IMR-90 (cell line): ENCODE measurements at regions not wholly inside any gene's neighbourhood (a gene's known extent, or its start where the extent isn't known, plus 50 kb on each side); places are given as distances from the start of the nearest gene placed in this dataset.

Source experiments
- ATAC-seq: fragments of 200-7000 bp; cut with Tn5 transposase; 2 replicates; pipeline ENCODE4 v1.9.1; 2020; ENCODE audit warnings: low read depth, mild to moderate bottlenecking, moderate library complexity
- BruUV-seq: library from RNA; stranded (reverse); fragments of 400-500 nt; replicated peaks from 2 replicates; lab custom pipeline; 2021; lab: Mats Ljungman, UMichigan
- CTCF ChIA-PET: fragments of 300-600 bp; formaldehyde crosslinking; extraction: SDS; loops from one replicate; lab custom pipeline; 2021; ENCODE audit warnings: antibody characterized with exemption; lab: Yijun Ruan, JAX
- POLR2A ChIA-PET: fragments of 300-600 bp; sonication (Branson Sonifier 250); formaldehyde crosslinking; loops from one replicate; lab custom pipeline; 2022; ENCODE audit warnings: antibody characterized with exemption; ENCODE audit not compliant: unreplicated experiment; lab: Charles Lee
- DNase-seq: peaks from one replicate; pipeline ENCODE4 v3.0.0; 2013
- H2AFZ ChIP-seq: replicated peaks from 2 replicates; pipeline ENCODE3; 2013; ENCODE audit warnings: low read length, mild to moderate bottlenecking; ENCODE audit not compliant: poor library complexity
- H2AK5ac ChIP-seq: 2 replicates; pipeline ENCODE4 v1.6.1; 2013; ENCODE audit warnings: low read depth, low read length, inconsistent platforms
- H2AK9ac ChIP-seq: replicated peaks from 2 replicates; pipeline ENCODE3; 2013; ENCODE audit warnings: mild to moderate bottlenecking, low read depth, low read length, moderate library complexity; ENCODE audit not compliant: poor library complexity
- H2BK120ac ChIP-seq: 2 replicates; pipeline ENCODE4 v1.6.1; 2013; ENCODE audit warnings: low read depth, low read length, inconsistent platforms
- H2BK15ac ChIP-seq: 3 replicates; pipeline ENCODE4 v1.6.1; 2013; ENCODE audit warnings: low read depth, low read length, inconsistent platforms
- H2BK20ac ChIP-seq: 2 replicates; pipeline ENCODE4 v1.6.1; 2013; ENCODE audit warnings: low read depth, mild to moderate bottlenecking, inconsistent platforms, low read length, moderate library complexity
- H2BK5ac ChIP-seq: 2 replicates; pipeline ENCODE4 v1.6.1; 2013; ENCODE audit warnings: mild to moderate bottlenecking, low read depth, low read length, inconsistent platforms; ENCODE audit not compliant: poor library complexity, severe bottlenecking
- H3K14ac ChIP-seq: replicated peaks from 2 replicates; pipeline ENCODE4 v1.6.1; 2013; ENCODE audit warnings: low read depth, low read length, inconsistent platforms
- H3K18ac ChIP-seq: 2 replicates; pipeline ENCODE4 v1.6.1; 2013; ENCODE audit warnings: low read depth, low read length, control low read depth
- H3K23ac ChIP-seq: 2 replicates; pipeline ENCODE4 v1.6.1; 2013; ENCODE audit warnings: low read depth, low read length, inconsistent platforms
- H3K27ac ChIP-seq: 2 replicates; pipeline ENCODE4 v1.5.1; 2013; ENCODE audit warnings: mild to moderate bottlenecking, control low read depth, low read length; ENCODE audit not compliant: insufficient read depth
- H3K27me3 ChIP-seq: 2 replicates; pipeline ENCODE4 v1.6.1; 2013; ENCODE audit warnings: low read length; ENCODE audit not compliant: control insufficient read depth, insufficient read depth
- H3K36me3 ChIP-seq: 2 replicates; pipeline ENCODE4 v1.6.1; 2013; ENCODE audit warnings: low read length, mixed read lengths; ENCODE audit not compliant: control insufficient read depth, insufficient read depth
- H3K4ac ChIP-seq: 2 replicates; pipeline ENCODE4 v1.6.1; 2013; ENCODE audit warnings: low read depth, low read length, inconsistent platforms
- H3K4me1 ChIP-seq: 2 replicates; pipeline ENCODE4 v1.6.1; 2013; ENCODE audit warnings: low read length, mixed read lengths; ENCODE audit not compliant: control insufficient read depth, insufficient read depth
- H3K4me2 ChIP-seq: 2 replicates; pipeline ENCODE4 v1.6.1; 2013; ENCODE audit warnings: low read depth, mild to moderate bottlenecking, control low read depth, low read length, moderate library complexity
- H3K4me3 ChIP-seq: 2 replicates; pipeline ENCODE4 v1.5.1; 2013; ENCODE audit warnings: low read depth, mild to moderate bottlenecking, control low read depth, low read length, moderate library complexity; ENCODE audit not compliant: insufficient read depth
- H3K56ac ChIP-seq: 2 replicates; pipeline ENCODE4 v1.6.1; 2013; ENCODE audit warnings: low read length, inconsistent platforms; ENCODE audit not compliant: insufficient read depth; ENCODE audit errors: extremely low read depth
- H3K79me1 ChIP-seq, 2 experiments: 2 replicates each; pipeline ENCODE4 v1.6.1; 2013; ENCODE audit warnings: low read length in 2 of 2, inconsistent platforms in 1 of 2, low read depth in 1 of 2
- H3K9ac ChIP-seq: 2 replicates; pipeline ENCODE4 v1.6.1; 2013; ENCODE audit warnings: low read depth, low read length, control low read depth
- H3K9me1 ChIP-seq: 2 replicates; pipeline ENCODE4 v1.6.1; 2013; ENCODE audit warnings: low read length, inconsistent platforms; ENCODE audit not compliant: insufficient read depth
- H3K9me3 ChIP-seq: 2 replicates; pipeline ENCODE4 v1.6.1; 2013; ENCODE audit warnings: low read length; ENCODE audit not compliant: control insufficient read depth, insufficient read depth
- H4K20me1 ChIP-seq: 2 replicates; pipeline ENCODE4 v1.6.1; 2013; ENCODE audit warnings: low read length, inconsistent platforms; ENCODE audit not compliant: insufficient read depth
- H4K5ac ChIP-seq: 2 replicates; pipeline ENCODE4 v1.6.1; 2013; ENCODE audit warnings: mild to moderate bottlenecking, low read depth, low read length, control low read depth
- H4K8ac ChIP-seq, 2 experiments: 2 replicates each; pipeline ENCODE4 v1.6.1; 2013; ENCODE audit warnings: low read depth in 2 of 2, low read length in 2 of 2, control low read depth in 1 of 2, inconsistent platforms in 1 of 2
- H4K91ac ChIP-seq: 2 replicates; pipeline ENCODE4 v1.6.1; 2013; ENCODE audit warnings: low read depth, low read length, inconsistent platforms; ENCODE audit not compliant: insufficient read depth
- MAFK ChIP-seq: IDR thresholded peaks from 2 replicates; pipeline ENCODE4 v1.6.1; 2012; ENCODE audit warnings: low read depth, low read length, improper control_type of control experiment
- WGBS, 2 experiments: methylation state at CpG; one replicate each; pipeline versions ENCODE4 v1.1.5 to v1.1.7; 2013; ENCODE audit warnings: missing lambda C conversion rate in 2 of 2; ENCODE audit not compliant: insufficient read length in 1 of 2; ENCODE audit errors: extremely low coverage in 2 of 2; 5-methylcytosine and 5-hydroxymethylcytosine counted together
- dilution Hi-C: fragments of 300-500 bp; cut with HindIII; formaldehyde crosslinking; loops from one replicate; pipeline ENCODE4 v1.14.3; 2018; ENCODE audit warnings: low sequenced_read_pairs; ENCODE audit not compliant: unreplicated experiment
- in situ Hi-C: fragments of 300-500 bp; cut with MboI; formaldehyde crosslinking; loops from 3 replicates; pipeline ENCODE4 v1.14.3; 2019; ENCODE audit warnings: low sequenced_read_pairs, inconsistent platforms, mixed read lengths
- intact Hi-C: fragments of 100-400 bp; cut with micrococcal nuclease; formaldehyde crosslinking; loops from 2 replicates; pipeline ENCODE4 v1.10.0; 2022
- TF ChIP-seq, protein P1 (sequence below): fragments of 150-350 bp; IDR thresholded peaks from 2 replicates; pipeline ENCODE4 v1.6.1; 2017; ENCODE audit warnings: mild to moderate bottlenecking, antibody characterized with exemption, low read length, low read depth

DNA sequence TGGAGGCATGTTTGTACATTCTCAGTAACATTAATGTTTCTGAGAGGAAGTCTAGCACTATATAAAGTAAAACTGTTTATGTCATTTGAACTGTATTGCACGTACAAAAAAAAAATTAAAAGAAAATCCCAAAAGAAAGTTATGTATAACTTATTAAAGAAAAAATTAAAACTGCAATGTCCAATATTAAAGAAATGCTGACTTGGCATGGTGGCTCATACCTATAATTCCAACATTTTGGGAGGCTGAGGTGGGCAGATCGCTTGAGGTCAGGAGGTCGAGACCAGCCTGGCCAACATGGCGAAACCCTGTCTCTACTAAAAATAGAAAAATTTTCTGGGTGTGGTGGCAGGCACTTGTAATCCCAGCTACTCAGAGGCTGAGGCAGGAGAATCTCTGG lies 178.7 kb upstream of the VIPR2 start:
- no peak overlapping the region for H2BK5ac ChIP-seq
- no peak overlapping the region for H3K23ac ChIP-seq
- no CpG with 5 or more reads among the region's 4 CpGs for WGBS, 2 experiments
- no peak overlapping the region for H3K56ac ChIP-seq
- no peaks in the 10 kb centered on the region for H3K9me1 ChIP-seq
- DNase-seq (no peak), ATAC-seq (no peak)
- POLR2A ChIA-PET = no interaction called here
- dilution Hi-C loops = no loop called here
- no peak overlapping the region for H2BK120ac ChIP-seq
- no peak overlapping the region for H2AK9ac ChIP-seq
- H3K4me2 ChIP-seq = no peak overlapping the region
- no peak overlapping the region for H2AK5ac ChIP-seq
- H4K20me1 ChIP-seq = no peaks in the 10 kb centered on the region
- H3K79me1 ChIP-seq = no peaks in the 10 kb centered on the region
- no peak overlapping the region for H4K8ac ChIP-seq
- BruUV-seq = no TSS peak
- H2BK20ac ChIP-seq = no peak overlapping the region
- no peak overlapping the region for H3K4ac ChIP-seq
- H4K5ac ChIP-seq = no peak overlapping the region
- H2AFZ ChIP-seq = no peak overlapping the region
- H3K14ac ChIP-seq = no peak overlapping the region
- in situ Hi-C loops = no loop called here
- peak; percentile 79 for TF ChIP-seq MAFK
- TF ChIP-seq, protein P1, sequence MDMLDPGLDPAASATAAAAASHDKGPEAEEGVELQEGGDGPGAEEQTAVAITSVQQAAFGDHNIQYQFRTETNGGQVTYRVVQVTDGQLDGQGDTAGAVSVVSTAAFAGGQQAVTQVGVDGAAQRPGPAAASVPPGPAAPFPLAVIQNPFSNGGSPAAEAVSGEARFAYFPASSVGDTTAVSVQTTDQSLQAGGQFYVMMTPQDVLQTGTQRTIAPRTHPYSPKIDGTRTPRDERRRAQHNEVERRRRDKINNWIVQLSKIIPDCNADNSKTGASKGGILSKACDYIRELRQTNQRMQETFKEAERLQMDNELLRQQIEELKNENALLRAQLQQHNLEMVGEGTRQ = no peak
- H3K4me1 ChIP-seq = no peaks in the 10 kb centered on the region
- H3K27ac ChIP-seq = no peak overlapping the region
- intact Hi-C loops = no loop called here
- CTCF ChIA-PET = no interaction called here
- H3K9ac ChIP-seq = no peak overlapping the region
- no peaks in the 10 kb centered on the region for H3K36me3 ChIP-seq
- no peak overlapping the region for H4K91ac ChIP-seq
- peaks cover 16% of the 10 kb centered on the region for H3K9me3 ChIP-seq
- H3K27me3 ChIP-seq = no peaks in the 10 kb centered on the region
- H3K18ac ChIP-seq = no peak overlapping the region
- no peak overlapping the region for H2BK15ac ChIP-seq
- H3K4me3 ChIP-seq = no peak overlapping the region
